HG03460 (cell line): ENCODE measurements at regions not wholly inside any gene's neighbourhood (a gene's known extent, or its start where the extent isn't known, plus 50 kb on each side); places are given as distances from the start of the nearest gene placed in this dataset.

Experiments used
- ATAC-seq: cut with Tn5 transposase; IDR thresholded peaks from one replicate; pipeline ENCODE4 v1.9.1; 2021; ENCODE audit not compliant: unreplicated experiment

- ATAC-seq, result no peak
Measured at GRCh38 chr7:35508623-35509400, 186.1 kb downstream of the HERPUD2 start.

- no peak for ATAC-seq
Measured at GRCh38 chr7:35505066-35505465, 189.9 kb downstream of the HERPUD2 start.

GRCh38 chr7:35504365-35504764 lies 190.6 kb downstream of the HERPUD2 start:
- no peak for ATAC-seq

DNA sequence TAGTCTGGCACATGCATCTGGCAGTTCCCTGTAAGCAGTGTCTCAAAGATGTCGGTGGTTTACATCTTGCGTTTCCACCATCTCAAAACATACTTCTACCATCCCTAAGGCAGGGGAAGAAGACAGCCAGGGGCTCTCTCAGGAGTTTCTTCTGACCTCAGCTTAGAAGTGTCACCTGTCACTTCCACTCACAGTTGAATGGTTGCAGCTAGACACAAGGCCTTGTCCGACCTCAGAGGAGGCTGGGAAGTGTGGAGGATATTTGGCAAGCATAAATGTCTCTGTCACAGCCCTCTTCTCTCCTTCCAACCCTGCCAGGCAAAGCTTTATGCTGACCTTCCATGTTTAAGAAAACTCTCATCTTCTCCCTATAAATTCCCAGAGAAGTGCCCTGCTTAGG lies 193.3 kb downstream of the HERPUD2 start:
- ATAC-seq, result no peak

GRCh38 chr7:35499226-35499625 lies 195.7 kb downstream of the HERPUD2 start:
- ATAC-seq, result no peak

- ATAC-seq, result no peak
Measured at GRCh38 chr7:35498416-35498815, 196.5 kb downstream of the HERPUD2 start.

DNA sequence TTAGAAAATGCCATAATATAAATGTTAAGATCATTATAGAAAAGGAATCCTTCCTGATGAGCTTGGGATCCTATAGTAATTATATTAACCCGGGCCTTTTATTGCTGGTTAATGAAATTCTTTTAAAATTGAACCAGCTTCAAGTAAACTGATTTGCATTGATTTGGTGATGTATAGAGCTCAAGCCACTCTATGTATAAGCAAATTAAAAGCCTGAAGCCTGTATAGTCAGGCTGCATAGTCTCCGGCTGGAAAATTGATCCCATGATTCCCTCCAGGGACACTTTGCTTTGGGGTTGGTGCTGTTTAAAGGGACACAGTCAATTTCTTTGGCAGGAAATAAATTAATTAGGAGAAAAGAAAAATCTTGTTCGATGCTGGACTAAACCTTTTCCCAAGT lies 199.1 kb downstream of the HERPUD2 start:
- no peak for ATAC-seq

- ATAC-seq, result no peak
Measured at GRCh38 chr7:35495377-35495776, 199.6 kb downstream of the HERPUD2 start.

DNA sequence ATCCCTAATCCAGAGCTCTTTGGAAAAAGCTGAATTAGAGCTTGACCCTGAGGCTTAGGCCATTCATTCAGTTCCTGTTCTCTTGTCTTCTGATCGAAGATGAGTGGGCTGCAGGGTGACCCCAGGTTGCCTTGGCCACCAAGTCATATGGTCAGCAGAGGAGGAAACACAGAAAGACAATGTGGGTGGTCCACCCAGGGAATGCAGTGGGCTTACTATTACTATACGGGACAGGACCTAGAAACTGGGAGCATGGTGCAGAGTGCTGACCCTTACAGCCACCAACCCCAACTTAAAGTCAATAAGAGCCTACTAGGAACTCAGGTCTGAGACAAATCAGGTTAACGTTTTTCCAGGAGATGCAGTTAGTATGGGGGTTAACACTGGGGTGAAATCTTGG lies 200.5 kb downstream of the HERPUD2 start:
- ATAC-seq, result no peak

DNA sequence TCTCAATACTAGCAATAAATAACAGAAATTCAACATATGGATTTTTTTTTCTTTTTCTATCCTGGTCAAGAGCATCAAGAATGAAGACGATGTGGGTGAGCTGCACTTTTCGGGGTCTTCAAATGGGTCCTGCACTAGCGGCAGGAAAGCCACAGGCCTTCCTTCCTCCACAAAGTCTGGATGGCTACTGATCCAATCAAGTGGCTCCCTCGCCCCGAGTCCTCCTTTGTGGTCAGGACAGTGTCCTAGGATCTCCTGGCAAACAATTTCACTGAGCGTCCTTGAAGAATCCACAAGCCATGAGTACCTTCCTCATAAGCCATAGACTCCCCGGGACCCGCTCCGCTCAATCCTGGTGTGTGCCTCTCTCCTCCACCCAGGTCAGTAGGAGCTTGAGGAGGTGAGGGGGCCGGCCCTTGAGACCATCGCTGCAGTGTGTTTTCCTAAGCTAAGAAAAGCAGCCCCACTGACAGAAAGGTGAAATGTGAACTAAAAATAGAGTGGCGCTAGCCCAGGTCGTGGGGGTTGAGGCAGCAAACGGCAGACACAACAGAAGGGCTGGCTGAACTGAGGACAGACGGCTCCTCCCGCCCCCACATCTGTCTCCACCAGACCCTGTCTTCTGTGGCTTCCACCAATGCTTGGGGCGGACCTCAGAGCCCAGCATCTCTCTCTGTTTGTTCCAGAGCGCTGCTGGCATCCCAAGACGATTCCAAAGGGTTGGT lies 202.3 kb downstream of the HERPUD2 start:
- ATAC-seq, result no peak

DNA sequence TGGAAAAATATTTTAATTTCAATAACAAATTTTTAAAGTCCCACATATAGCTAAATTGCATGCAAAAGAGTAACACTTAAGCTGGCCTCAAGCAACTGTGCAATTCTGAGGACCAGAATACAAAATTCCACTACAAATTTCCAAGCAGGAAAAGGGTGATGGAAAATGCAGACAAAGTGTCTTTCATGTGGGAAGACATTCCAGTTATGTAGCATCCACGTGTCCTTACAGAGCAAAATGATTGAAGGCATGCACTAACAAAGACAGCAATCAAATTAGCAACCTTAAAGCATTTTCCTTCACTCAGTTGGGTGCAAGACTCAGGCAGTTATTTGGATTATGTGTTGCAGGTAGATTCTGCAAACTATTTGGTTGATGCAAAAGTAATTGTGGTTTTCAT lies 203.7 kb downstream of the HERPUD2 start:
- no peak for ATAC-seq

GRCh38 chr7:35487841-35488240 lies 207.1 kb downstream of the HERPUD2 start:
- ATAC-seq, result no peak

DNA sequence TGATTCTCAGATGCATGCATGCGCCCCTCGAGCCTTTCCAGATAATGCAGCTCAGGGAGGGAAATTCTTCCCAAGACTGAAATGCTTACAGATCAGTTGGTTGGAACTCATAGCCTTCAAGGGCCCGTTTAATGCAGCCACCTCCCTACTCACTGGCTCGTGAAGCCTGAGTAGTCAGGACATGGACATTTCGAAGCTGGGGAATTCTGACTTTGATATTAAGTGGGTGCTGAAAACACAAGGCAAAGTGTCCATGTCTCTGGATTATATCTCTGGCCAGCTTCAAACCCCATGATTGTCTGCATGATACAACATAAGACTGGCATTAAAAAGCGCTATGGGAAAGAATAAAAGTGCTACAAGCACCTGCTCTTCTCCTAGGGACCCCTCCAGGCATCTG lies 207.5 kb downstream of the HERPUD2 start:
- no peak for ATAC-seq

DNA sequence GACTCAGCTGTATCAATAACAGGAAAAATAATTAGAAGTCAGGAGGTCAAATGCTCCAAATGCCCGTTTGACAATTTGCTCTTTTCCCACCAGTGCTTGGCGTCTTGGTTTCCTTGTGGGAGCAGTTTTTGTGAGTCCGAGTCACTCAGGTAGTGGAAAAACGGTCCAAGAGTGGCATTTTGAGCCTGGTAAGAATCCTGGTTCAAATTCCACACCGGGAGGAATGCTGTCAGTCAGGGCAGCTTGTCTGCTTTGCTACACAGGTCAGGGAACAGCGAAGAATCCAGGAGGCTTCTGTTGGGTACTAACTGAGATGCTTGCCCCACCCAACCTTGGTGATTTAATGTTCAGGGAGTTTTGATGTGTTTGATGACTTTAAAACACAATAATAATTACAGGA lies 209.5 kb downstream of the HERPUD2 start:
- no peak for ATAC-seq

DNA sequence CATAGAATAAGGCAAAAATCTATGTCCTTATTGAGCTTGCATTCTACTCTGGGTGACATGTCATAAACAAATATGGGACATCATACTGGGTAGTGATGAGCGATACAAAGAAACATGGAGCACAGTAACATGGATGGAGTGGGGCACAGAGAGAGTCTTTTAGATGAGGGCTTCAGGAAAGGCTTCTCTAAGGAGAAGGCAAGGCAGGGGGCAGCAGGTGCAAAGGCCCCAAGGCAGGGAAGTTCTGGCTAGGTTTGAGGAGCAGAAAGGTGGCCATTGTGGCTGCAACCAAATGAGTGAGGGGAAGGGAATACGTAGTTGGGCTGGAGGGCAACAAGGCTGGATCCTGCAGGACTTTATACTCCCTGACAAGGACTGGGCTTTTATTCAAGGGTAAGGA lies 211.4 kb downstream of the HERPUD2 start:
- ATAC-seq, result no peak

DNA sequence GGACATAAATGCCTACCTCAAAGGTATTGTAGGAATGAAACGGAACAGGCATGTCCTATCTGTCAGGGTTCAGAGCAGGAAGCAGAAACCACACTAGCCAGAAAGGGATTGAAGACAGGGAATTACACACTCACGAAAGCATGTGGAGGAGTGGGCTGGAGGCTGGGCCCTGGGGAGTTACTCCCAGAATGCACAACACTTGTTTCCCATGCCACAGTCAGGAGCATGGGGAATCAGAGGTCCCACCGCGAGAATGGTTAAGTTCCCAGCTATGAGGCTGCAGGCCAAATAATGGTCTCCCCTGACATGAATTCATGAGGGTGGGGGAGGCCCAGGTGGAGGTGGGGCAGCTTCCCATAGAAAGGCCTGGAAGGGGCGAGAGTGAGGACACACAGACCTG lies 212.7 kb downstream of the HERPUD2 start:
- no peak for ATAC-seq

DNA sequence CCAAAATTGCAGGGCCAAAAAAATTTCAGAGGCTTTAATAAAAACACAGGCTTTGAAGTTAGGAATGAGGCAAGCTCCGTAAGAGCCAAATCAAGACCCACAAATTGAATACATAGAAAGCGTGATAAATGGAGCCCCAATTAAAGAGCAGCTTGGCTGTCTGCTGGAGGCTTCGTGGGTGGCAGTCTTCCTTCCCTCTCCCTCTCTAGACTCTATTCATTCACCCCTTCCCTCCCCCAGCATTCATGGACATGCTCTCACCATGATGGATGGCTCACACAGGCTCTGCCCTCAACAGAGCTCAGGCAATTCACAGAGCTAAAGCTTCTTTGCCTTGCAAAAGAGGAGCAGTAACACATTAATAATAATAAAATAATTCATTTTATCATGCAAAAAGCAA lies 214.1 kb downstream of the HERPUD2 start:
- ATAC-seq, result no peak

GRCh38 chr7:35477609-35478008 lies 217.3 kb downstream of the HERPUD2 start:
- ATAC-seq, result no peak

- no peak for ATAC-seq
Measured at GRCh38 chr7:35474100-35474499, 220.2 kb upstream of the TBX20 start.

- no peak for ATAC-seq
Measured at GRCh38 chr7:35468606-35469005, 214.7 kb upstream of the TBX20 start.

DNA sequence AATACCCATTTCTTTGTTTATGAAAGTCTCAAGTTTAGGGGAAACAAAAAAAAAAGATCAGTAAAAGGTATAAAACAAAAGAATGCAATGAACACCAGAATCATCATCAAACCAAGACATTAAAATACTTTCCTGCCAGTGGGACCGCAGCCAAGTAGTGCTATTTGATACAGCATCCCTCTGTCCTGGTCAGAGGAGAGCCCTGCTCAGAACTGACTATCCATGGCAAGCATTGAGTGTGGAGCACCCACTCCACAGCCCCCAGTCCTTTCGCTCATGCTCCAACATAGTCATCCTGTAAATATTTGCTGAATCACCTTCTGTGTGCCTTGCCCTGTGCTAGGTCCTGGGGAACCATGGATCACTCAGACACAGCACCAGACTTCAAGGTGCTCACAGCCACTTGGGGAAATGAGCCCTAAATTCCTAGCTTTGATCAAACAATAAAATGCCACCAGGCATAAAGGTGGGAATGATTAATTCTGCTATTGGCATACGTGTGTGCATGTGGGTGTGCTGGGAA lies 213.6 kb upstream of the TBX20 start:
- no peak for ATAC-seq

DNA sequence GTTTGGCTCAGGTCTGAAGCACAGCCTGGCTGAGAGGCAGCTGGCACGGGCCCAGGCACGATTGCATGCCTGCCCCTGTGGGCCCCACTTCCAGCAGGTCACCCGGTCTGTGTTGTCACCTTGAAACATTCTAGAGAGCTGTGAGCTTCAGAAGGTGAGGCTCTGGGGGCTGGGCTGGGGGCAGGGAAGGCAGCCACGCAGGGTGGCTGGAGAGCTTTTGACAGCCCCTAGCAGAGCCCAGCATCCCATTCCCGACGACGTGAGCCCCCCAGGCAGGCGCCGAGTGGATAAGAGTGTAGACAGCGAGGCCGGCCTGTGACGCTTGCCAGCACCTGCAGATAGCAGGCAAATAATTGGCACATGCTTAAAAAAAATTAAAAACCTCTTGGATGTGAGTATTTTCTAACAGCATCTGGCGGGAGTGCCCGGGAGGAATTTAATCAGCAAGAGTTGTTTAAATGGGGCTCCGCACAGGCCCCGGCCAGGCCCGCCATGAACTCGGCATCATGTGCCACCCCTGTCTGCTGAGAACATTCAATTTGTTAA lies 212.0 kb upstream of the TBX20 start:
- no peak for ATAC-seq
